ENCODE measurements at regions not wholly inside any gene's neighbourhood (a gene's known extent, or its start where the extent isn't known, plus 50 kb on each side); places are given as distances from the start of the nearest gene placed in this dataset.

- H3K4me1 ChIP-seq (ENCODE audit: insufficient read depth, poor library complexity, severe bottlenecking): no peaks in the 10 kb centered on the region
- H3K9me3 ChIP-seq (ENCODE audit: severe bottlenecking): no peaks in the 10 kb centered on the region
- no peaks in the 10 kb centered on the region for H3K36me3 ChIP-seq (ENCODE audit: low read depth)
- no peaks in the 10 kb centered on the region for H3K27me3 ChIP-seq (ENCODE audit: insufficient read depth, poor library complexity, severe bottlenecking)
- no peak for ATAC-seq (ENCODE audit: low read depth)
- no peak overlapping the region for H3K4me3 ChIP-seq (ENCODE audit: severe bottlenecking)
- no peak overlapping the region for H3K27ac ChIP-seq (ENCODE audit: poor library complexity, severe bottlenecking)
- TF ChIP-seq CTCF (IDR thresholded peaks at IDR 0.05; ENCODE audit: poor library complexity, severe bottlenecking): no peak
- no peak for DNase-seq (ENCODE audit: low spot score)
Observed at GRCh38 chr3:106227068-106227467, 358.3 kb upstream of the CBLB start.

GRCh38 chr3:106228271-106228670 is 359.5 kb upstream of the CBLB start:
- Histone ChIP-seq H3K4me3 (ENCODE audit: severe bottlenecking) (no peak overlapping the region), H3K36me3 (ENCODE audit: low read depth) (no peaks in the 10 kb centered on the region), H3K4me1 (ENCODE audit: insufficient read depth, poor library complexity, severe bottlenecking) (no peaks in the 10 kb centered on the region), H3K9me3 (ENCODE audit: severe bottlenecking) (no peaks in the 10 kb centered on the region), H3K27me3 (ENCODE audit: insufficient read depth, poor library complexity, severe bottlenecking) (no peaks in the 10 kb centered on the region), H3K27ac (ENCODE audit: poor library complexity, severe bottlenecking) (no peak overlapping the region)
- DNase-seq (ENCODE audit: low spot score) (no peak), ATAC-seq (ENCODE audit: low read depth) (no peak)
- TF ChIP-seq CTCF (IDR thresholded peaks at IDR 0.05; ENCODE audit: poor library complexity, severe bottlenecking): no peak

- Histone ChIP-seq H3K9me3 (ENCODE audit: severe bottlenecking) (no peaks in the 10 kb centered on the region), H3K27me3 (ENCODE audit: insufficient read depth, poor library complexity, severe bottlenecking) (no peaks in the 10 kb centered on the region), H3K4me1 (ENCODE audit: insufficient read depth, poor library complexity, severe bottlenecking) (no peaks in the 10 kb centered on the region), H3K36me3 (ENCODE audit: low read depth) (no peaks in the 10 kb centered on the region), H3K27ac (ENCODE audit: poor library complexity, severe bottlenecking) (no peak overlapping the region), H3K4me3 (ENCODE audit: severe bottlenecking) (no peak overlapping the region)
- DNase-seq (ENCODE audit: low spot score) (no peak), ATAC-seq (ENCODE audit: low read depth) (no peak)
- TF ChIP-seq CTCF (IDR thresholded peaks at IDR 0.05; ENCODE audit: poor library complexity, severe bottlenecking): no peak
Observed at GRCh38 chr3:106229495-106230278, 360.9 kb upstream of the CBLB start.

GRCh38 chr3:106231086-106231485 is 362.3 kb upstream of the CBLB start:
- no peak for DNase-seq (ENCODE audit: low spot score)
- ATAC-seq (ENCODE audit: low read depth): no peak
- no peak overlapping the region for H3K4me3 ChIP-seq (ENCODE audit: severe bottlenecking)
- no peaks in the 10 kb centered on the region for H3K27me3 ChIP-seq (ENCODE audit: insufficient read depth, poor library complexity, severe bottlenecking)
- no peaks in the 10 kb centered on the region for H3K36me3 ChIP-seq (ENCODE audit: low read depth)
- no peaks in the 10 kb centered on the region for H3K4me1 ChIP-seq (ENCODE audit: insufficient read depth, poor library complexity, severe bottlenecking)
- H3K9me3 ChIP-seq (ENCODE audit: severe bottlenecking): no peaks in the 10 kb centered on the region
- TF ChIP-seq CTCF (IDR thresholded peaks at IDR 0.05; ENCODE audit: poor library complexity, severe bottlenecking): no peak
- no peak overlapping the region for H3K27ac ChIP-seq (ENCODE audit: poor library complexity, severe bottlenecking)

- H3K4me1 ChIP-seq (ENCODE audit: insufficient read depth, poor library complexity, severe bottlenecking): no peaks in the 10 kb centered on the region
- no peak overlapping the region for H3K27ac ChIP-seq (ENCODE audit: poor library complexity, severe bottlenecking)
- ATAC-seq (ENCODE audit: low read depth) (no peak), DNase-seq (ENCODE audit: low spot score) (no peak)
- H3K27me3 ChIP-seq (ENCODE audit: insufficient read depth, poor library complexity, severe bottlenecking): no peaks in the 10 kb centered on the region
- H3K4me3 ChIP-seq (ENCODE audit: severe bottlenecking): no peak overlapping the region
- no peak for TF ChIP-seq CTCF (IDR thresholded peaks at IDR 0.05; ENCODE audit: poor library complexity, severe bottlenecking)
- H3K9me3 ChIP-seq (ENCODE audit: severe bottlenecking): no peaks in the 10 kb centered on the region
- H3K36me3 ChIP-seq (ENCODE audit: low read depth): no peaks in the 10 kb centered on the region
Observed at GRCh38 chr3:106232956-106233355, 364.1 kb upstream of the CBLB start.
